IPS DF 6.9 (cell line): ENCODE measurements at regions not wholly inside any gene's neighbourhood (a gene's known extent, or its start where the extent isn't known, plus 50 kb on each side); places are given as distances from the start of the nearest gene placed in this dataset.
"Not testable (repeated sequence)": the region's sequence is repeated elsewhere in the genome, so short reads cannot be mapped to it uniquely, and the experiment has no call there.

ENCODE experiments used
- DNase-seq: peaks from one replicate; pipeline ENCODE4 v3.0.0-alpha.2; 2013; ENCODE audit warnings: low read depth, low spot score
- H3K27ac ChIP-seq: one replicate; pipeline ENCODE4 v1.5.1; 2013; ENCODE audit warnings: low read length, control low read depth
- H3K27me3 ChIP-seq: 2 replicates; pipeline ENCODE4 v1.6.1; 2013; ENCODE audit warnings: mild to moderate bottlenecking, low read length; ENCODE audit not compliant: control insufficient read depth, insufficient read depth
- H3K36me3 ChIP-seq: 2 replicates; pipeline ENCODE4 v1.6.1; 2013; ENCODE audit warnings: low read length; ENCODE audit not compliant: control insufficient read depth, insufficient read depth
- H3K4me1 ChIP-seq: 2 replicates; pipeline ENCODE4 v1.6.1; 2013; ENCODE audit warnings: low read length; ENCODE audit not compliant: control insufficient read depth, insufficient read depth
- H3K4me3 ChIP-seq: 2 replicates; pipeline ENCODE4 v1.5.1; 2013; ENCODE audit warnings: mild to moderate bottlenecking, low read length
- H3K9me3 ChIP-seq: 2 replicates; pipeline ENCODE4 v1.6.1; 2013; ENCODE audit warnings: low read length, inconsistent platforms; ENCODE audit not compliant: control insufficient read depth, insufficient read depth
- WGBS: extraction: QIAGEN DNeasy Blood & Tissue Kit; methylation state at CpG from one replicate; pipeline ENCODE4 v1.1.7; 2013; ENCODE audit warnings: mixed read lengths, missing lambda C conversion rate; ENCODE audit not compliant: insufficient read length, insufficient coverage; 5-methylcytosine and 5-hydroxymethylcytosine counted together

DNA sequence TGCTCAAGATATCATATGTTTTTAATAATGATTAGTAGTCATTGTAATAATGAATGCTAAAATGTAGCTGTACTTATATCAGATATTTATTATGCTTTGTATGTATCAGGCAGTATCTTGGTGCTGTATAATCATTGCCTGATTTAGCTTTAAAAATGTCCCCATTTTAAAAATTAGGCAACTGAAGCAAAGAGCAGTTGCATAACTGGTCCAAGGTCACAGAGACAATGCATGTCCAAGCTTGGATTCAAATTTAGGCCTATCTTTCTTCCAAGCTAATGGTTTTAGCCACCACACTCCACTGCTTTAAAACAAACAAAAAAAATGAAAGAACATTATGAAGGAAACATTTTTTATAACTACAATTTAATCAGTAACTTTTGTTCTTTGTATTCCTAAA lies 725.8 kb upstream of the RAG2 start:
- Histone ChIP-seq H3K9me3 (no peaks in the 10 kb centered on the region), H3K4me3 (no peak overlapping the region), H3K27me3 (no peaks in the 10 kb centered on the region), H3K36me3 (no peaks in the 10 kb centered on the region), H3K27ac (no peak overlapping the region), H3K4me1 (no peaks in the 10 kb centered on the region)
- no peak for DNase-seq

- H3K9me3 ChIP-seq: no peaks in the 10 kb centered on the region
- H3K4me3 ChIP-seq: no peak overlapping the region
Observed at GRCh38 chr11:37322333-37323194, 724.5 kb upstream of the RAG2 start.

GRCh38 chr11:37320921-37321320 lies 722.9 kb upstream of the RAG2 start:
- no peaks in the 10 kb centered on the region for H3K4me1 ChIP-seq
- no peak overlapping the region for H3K4me3 ChIP-seq
- no peak overlapping the region for H3K27ac ChIP-seq
- H3K36me3 ChIP-seq: no peaks in the 10 kb centered on the region
- DNase-seq: no peak
- no peaks in the 10 kb centered on the region for H3K27me3 ChIP-seq
- H3K9me3 ChIP-seq: no peaks in the 10 kb centered on the region

More at GRCh38 chr11:37322333-37323194, 724.5 kb upstream of the RAG2 start:
- Histone ChIP-seq H3K36me3 (no peaks in the 10 kb centered on the region), H3K4me1 (no peaks in the 10 kb centered on the region), H3K27me3 (no peaks in the 10 kb centered on the region), H3K27ac (no peak overlapping the region)
- no peak for DNase-seq
- no CpG with 5 or more reads among the region's 8 CpGs for WGBS

GRCh38 chr11:37317803-37318202 lies 719.8 kb upstream of the RAG2 start:
- no peaks in the 10 kb centered on the region for H3K27me3 ChIP-seq
- H3K27ac ChIP-seq: no peak overlapping the region
- H3K4me1 ChIP-seq: no peaks in the 10 kb centered on the region
- no peaks in the 10 kb centered on the region for H3K9me3 ChIP-seq
- H3K36me3 ChIP-seq: no peaks in the 10 kb centered on the region
- no peak for DNase-seq
- WGBS: no CpG with 5 or more reads among the region's 1 CpG
- H3K4me3 ChIP-seq: no peak overlapping the region

- Histone ChIP-seq H3K27me3 (no peaks in the 10 kb centered on the region), H3K4me3 (no peak overlapping the region), H3K36me3 (no peaks in the 10 kb centered on the region), H3K4me1 (no peaks in the 10 kb centered on the region), H3K9me3 (no peaks in the 10 kb centered on the region), H3K27ac (no peak overlapping the region)
- DNase-seq: no peak
- no CpG with 5 or more reads among the region's 2 CpGs for WGBS
Observed at GRCh38 chr11:37313266-37313665, 715.2 kb upstream of the RAG2 start.

DNA sequence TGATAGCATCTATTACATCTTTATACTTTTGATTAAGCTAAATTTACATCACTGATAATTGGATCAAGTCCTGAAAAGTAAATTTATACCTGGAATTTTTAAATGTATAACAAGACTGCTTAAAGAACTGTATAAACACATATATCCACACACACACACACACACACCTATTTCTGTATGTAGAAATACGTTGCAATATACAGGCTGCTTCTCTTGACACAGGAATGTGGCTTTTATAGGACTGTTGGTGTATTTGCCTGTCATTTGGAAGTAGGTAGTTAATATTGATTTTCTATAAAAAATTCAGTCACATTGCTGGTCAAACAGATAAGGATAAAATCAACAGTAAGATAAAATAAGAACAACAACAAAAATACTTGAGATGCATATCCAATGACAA lies 708.5 kb upstream of the RAG2 start:
- no peak for DNase-seq
- Histone ChIP-seq H3K27ac (no peak overlapping the region), H3K36me3 (no peaks in the 10 kb centered on the region), H3K4me1 (no peaks in the 10 kb centered on the region), H3K4me3 (no peak overlapping the region), H3K9me3 (peaks cover 3% of the 10 kb centered on the region; the same call in 1 of the 2 replicates), H3K27me3 (no peaks in the 10 kb centered on the region)
- no CpG with 5 or more reads among the region's 1 CpG for WGBS

DNA sequence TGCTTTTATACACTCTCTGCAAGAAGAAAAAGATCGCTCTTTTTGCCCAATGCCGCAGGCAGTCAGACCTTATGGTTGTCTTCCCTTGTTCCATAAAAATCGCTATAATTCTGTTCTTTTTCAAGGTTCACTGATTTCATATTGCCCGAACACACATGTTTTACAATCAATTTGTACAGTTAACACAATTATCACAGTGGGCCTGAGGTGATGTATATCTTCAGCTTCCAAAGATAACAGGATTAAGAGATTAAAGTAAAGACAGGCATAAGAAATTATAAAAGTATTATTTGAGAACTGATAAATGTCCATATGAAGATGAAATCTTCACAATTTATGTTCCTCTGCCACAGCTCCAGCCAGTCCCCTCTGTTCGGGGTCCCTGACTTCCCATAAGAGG lies 703.4 kb upstream of the RAG2 start:
- WGBS: no CpG with 5 or more reads among the region's 5 CpGs
- H3K36me3 ChIP-seq, DNase-seq, H3K4me1 ChIP-seq, H3K27ac ChIP-seq, H3K27me3 ChIP-seq, H3K4me3 ChIP-seq, H3K9me3 ChIP-seq: not testable (repeated sequence)

DNA sequence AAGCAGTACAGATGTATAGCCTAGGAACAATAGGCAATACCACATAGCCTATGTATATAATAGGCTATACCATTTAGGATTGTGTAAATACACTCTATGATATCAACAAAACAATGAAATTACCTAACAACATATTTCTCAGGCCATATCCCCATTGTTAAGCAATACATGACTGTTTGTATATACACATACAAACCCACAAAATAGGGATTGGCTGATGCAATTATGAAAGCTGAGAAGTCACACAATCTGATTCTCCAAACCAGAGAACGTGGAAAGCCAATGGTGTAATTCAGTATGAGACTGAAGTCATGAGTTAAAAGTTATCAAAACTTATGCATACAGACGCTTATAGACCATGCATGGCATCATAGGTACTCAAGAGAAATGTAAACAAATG lies 700.1 kb upstream of the RAG2 start:
- H3K9me3 ChIP-seq: no peaks in the 10 kb centered on the region
- no CpG with 5 or more reads among the region's 2 CpGs for WGBS
- no peaks in the 10 kb centered on the region for H3K4me1 ChIP-seq

GRCh38 chr11:37286890-37287289 lies 688.9 kb upstream of the RAG2 start:
- WGBS: no CpG with 5 or more reads among the region's 3 CpGs
- H3K4me3 ChIP-seq: no peak overlapping the region

More for the DNA sequence above, 700.1 kb upstream of the RAG2 start:
- Histone ChIP-seq H3K27ac (no peak overlapping the region), H3K4me3 (no peak overlapping the region), H3K27me3 (no peaks in the 10 kb centered on the region), H3K36me3 (no peaks in the 10 kb centered on the region)
- no peak for DNase-seq

GRCh38 chr11:37282367-37282766 lies 684.3 kb upstream of the RAG2 start:
- Histone ChIP-seq H3K27me3 (no peaks in the 10 kb centered on the region), H3K4me1 (no peaks in the 10 kb centered on the region), H3K27ac (no peak overlapping the region), H3K4me3 (no peak overlapping the region), H3K9me3 (no peaks in the 10 kb centered on the region), H3K36me3 (no peaks in the 10 kb centered on the region)
- no peak for DNase-seq

More at GRCh38 chr11:37286890-37287289, 688.9 kb upstream of the RAG2 start:
- DNase-seq: no peak
- H3K27ac ChIP-seq: no peak overlapping the region
- H3K36me3 ChIP-seq: no peaks in the 10 kb centered on the region
- no peaks in the 10 kb centered on the region for H3K27me3 ChIP-seq
- no peaks in the 10 kb centered on the region for H3K9me3 ChIP-seq
- H3K4me1 ChIP-seq: no peaks in the 10 kb centered on the region

DNA sequence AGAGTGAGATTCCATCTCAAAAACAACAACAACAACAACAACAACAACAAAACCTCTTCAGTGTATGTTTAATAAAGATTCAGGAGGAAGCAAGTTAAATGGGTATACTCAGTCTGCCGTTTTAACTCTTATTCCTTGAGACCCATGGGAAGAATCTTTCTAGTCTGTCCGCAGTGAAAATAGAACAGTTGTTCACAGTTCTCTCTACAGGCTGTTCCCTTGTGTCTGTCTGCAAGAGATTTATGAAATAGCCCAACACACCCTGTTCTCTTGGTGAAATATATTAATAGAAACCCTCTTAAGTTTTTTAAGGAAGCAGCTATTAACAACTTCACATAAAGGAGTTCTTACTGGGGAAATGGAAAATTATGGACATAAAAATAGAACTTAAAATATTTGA lies 682.2 kb upstream of the RAG2 start:
- H3K4me3 ChIP-seq: no peak overlapping the region
- H3K4me1 ChIP-seq: no peaks in the 10 kb centered on the region
- H3K27me3 ChIP-seq: no peaks in the 10 kb centered on the region
- DNase-seq: no peak
- no peaks in the 10 kb centered on the region for H3K9me3 ChIP-seq
- no peaks in the 10 kb centered on the region for H3K36me3 ChIP-seq
- H3K27ac ChIP-seq: no peak overlapping the region
- WGBS: no CpG with 5 or more reads among the region's 2 CpGs
